ENCODE measurements at regions not wholly inside any gene's neighbourhood (a gene's known extent, or its start where the extent isn't known, plus 50 kb on each side); places are given as distances from the start of the nearest gene placed in this dataset.
A peak's percentile ranks its signal among the peaks of the same experiment; 100 is the strongest.

- no peak overlapping the region for H2AFZ ChIP-seq
- H3F3A ChIP-seq (ENCODE audit: insufficient read depth): peaks cover 15% of the 10 kb centered on the region
- WGBS, 2 experiments (ENCODE audit: low coverage in 1 of 2, low lambda C conversion rate in 2 of 2, missing lambda C conversion rate in 2 of 2): 86 to 87% methylated on average over 3 of the region's 3 CpGs
- TF ChIP-seq EZH2phosphoT487 (IDR thresholded peaks at IDR 0.05; ENCODE audit: insufficient read depth, low read depth) (no peak), EZH2 (IDR thresholded peaks at IDR 0.05; ENCODE audit: insufficient read depth, poor library complexity, severe bottlenecking) (no peak)
- peaks cover 97% of the 10 kb centered on the region for H3K79me2 ChIP-seq (ENCODE audit: insufficient read depth)
- H3K4me3 ChIP-seq: no peak overlapping the region
- H3K9ac ChIP-seq: no peak overlapping the region
- H3K9me3 ChIP-seq (ENCODE audit: low read depth): no peaks in the 10 kb centered on the region
- H3K4me1 ChIP-seq (ENCODE audit: insufficient read depth): 0 out of 2 replicates have a peak, but pooled peaks cover 10% of the 10 kb centered on the region
- no peak overlapping the region for H3K27ac ChIP-seq
- no peak for DNase-seq
- H3K27me3 ChIP-seq (replicated peaks; ENCODE audit: insufficient read depth): no peaks in the 10 kb centered on the region
- H3K9me2 ChIP-seq (ENCODE audit: insufficient read depth): no peaks in the 10 kb centered on the region; the same call in 1 of the 2 replicates
- no peak overlapping the region for H3K4me2 ChIP-seq (ENCODE audit: unreplicated experiment)
- in situ Hi-C loops (cut with MboI): no loop called here
- H4K20me1 ChIP-seq (ENCODE audit: insufficient read depth): no peaks in the 10 kb centered on the region
- H3K36me3 ChIP-seq (ENCODE audit: low read depth): no peaks in the 10 kb centered on the region
Measured at GRCh38 chr11:33521384-33521783, 179.2 kb downstream of the C11orf91 start.

- no peak for TF ChIP-seq EZH2 (IDR thresholded peaks at IDR 0.05; ENCODE audit: insufficient read depth, poor library complexity, severe bottlenecking)
- no peak for TF ChIP-seq EZH2phosphoT487 (IDR thresholded peaks at IDR 0.05; ENCODE audit: insufficient read depth, low read depth)
- in situ Hi-C loops (cut with MboI): no loop called here
- no peak overlapping the region for H2AFZ ChIP-seq
- H3K4me1 ChIP-seq (ENCODE audit: insufficient read depth): peaks cover 18% of the 10 kb centered on the region; the same call in 1 of the 2 replicates
- no peaks in the 10 kb centered on the region; the same call in 1 of the 2 replicates for H3K9me2 ChIP-seq (ENCODE audit: insufficient read depth)
- 42 to 61% methylated on average over 1 of the region's 1 CpG for WGBS, 2 experiments (ENCODE audit: low coverage in 1 of 2, low lambda C conversion rate in 2 of 2, missing lambda C conversion rate in 2 of 2)
- no peaks in the 10 kb centered on the region for H3K36me3 ChIP-seq (ENCODE audit: low read depth)
- H4K20me1 ChIP-seq (ENCODE audit: insufficient read depth): no peaks in the 10 kb centered on the region
- H3F3A ChIP-seq (ENCODE audit: insufficient read depth): peaks cover 23% of the 10 kb centered on the region
- H3K9me3 ChIP-seq (ENCODE audit: low read depth): no peaks in the 10 kb centered on the region
- no peak overlapping the region for H3K9ac ChIP-seq
- H3K4me2 ChIP-seq (ENCODE audit: unreplicated experiment): no peak overlapping the region
- H3K27me3 ChIP-seq (replicated peaks; ENCODE audit: insufficient read depth): no peaks in the 10 kb centered on the region
- no peak for DNase-seq
- peaks cover 87% of the 10 kb centered on the region for H3K79me2 ChIP-seq (ENCODE audit: insufficient read depth)
- H3K27ac ChIP-seq: no peak overlapping the region
- H3K4me3 ChIP-seq: no peak overlapping the region
Measured at GRCh38 chr11:33520112-33520511, 180.5 kb downstream of the C11orf91 start.

GRCh38 chr11:33515347-33515746 lies 185.3 kb downstream of the C11orf91 start:
- Histone ChIP-seq H3K36me3 (ENCODE audit: low read depth) (no peaks in the 10 kb centered on the region), H2AFZ (no peak overlapping the region), H3F3A (ENCODE audit: insufficient read depth) (peaks cover 25% of the 10 kb centered on the region), H3K27ac (peak overlapping the region; percentile 94), H3K9me3 (ENCODE audit: low read depth) (no peaks in the 10 kb centered on the region), H3K27me3 (replicated peaks; ENCODE audit: insufficient read depth) (no peaks in the 10 kb centered on the region), H3K4me3 (no peak overlapping the region), H3K4me2 (ENCODE audit: unreplicated experiment) (peak overlapping the region; percentile 27), H4K20me1 (ENCODE audit: insufficient read depth) (no peaks in the 10 kb centered on the region), H3K9me2 (ENCODE audit: insufficient read depth) (no peaks in the 10 kb centered on the region), H3K79me2 (ENCODE audit: insufficient read depth) (peaks cover 88% of the 10 kb centered on the region), H3K4me1 (ENCODE audit: insufficient read depth) (peaks cover 8% of the 10 kb centered on the region; the same call in 1 of the 2 replicates), H3K9ac (peak overlapping the region; percentile 70)
- peak; percentile 91 for DNase-seq
- in situ Hi-C loops (cut with MboI): no loop called here
- TF ChIP-seq EZH2phosphoT487 (IDR thresholded peaks at IDR 0.05; ENCODE audit: insufficient read depth, low read depth) (no peak), EZH2 (IDR thresholded peaks at IDR 0.05; ENCODE audit: insufficient read depth, poor library complexity, severe bottlenecking) (no peak)
- WGBS, 2 experiments (ENCODE audit: low coverage in 1 of 2, low lambda C conversion rate in 2 of 2, missing lambda C conversion rate in 2 of 2): 22 to 27% methylated on average over 5 of the region's 5 CpGs

- TF ChIP-seq EZH2phosphoT487 (IDR thresholded peaks at IDR 0.05; ENCODE audit: insufficient read depth, low read depth) (no peak), EZH2 (IDR thresholded peaks at IDR 0.05; ENCODE audit: insufficient read depth, poor library complexity, severe bottlenecking) (no peak)
- Histone ChIP-seq H3K9me2 (ENCODE audit: insufficient read depth) (no peaks in the 10 kb centered on the region), H2AFZ (no peak overlapping the region), H3K27me3 (replicated peaks; ENCODE audit: insufficient read depth) (no peaks in the 10 kb centered on the region), H3K4me1 (ENCODE audit: insufficient read depth) (peaks cover 8% of the 10 kb centered on the region; the same call in 1 of the 2 replicates), H3K4me2 (ENCODE audit: unreplicated experiment) (no peak overlapping the region), H3K79me2 (ENCODE audit: insufficient read depth) (peaks cover 88% of the 10 kb centered on the region), H3K9ac (peak overlapping the region; percentile 2; the same call in 1 of the 2 replicates), H3K27ac (peak overlapping the region; percentile 94), H3F3A (ENCODE audit: insufficient read depth) (peaks cover 25% of the 10 kb centered on the region), H4K20me1 (ENCODE audit: insufficient read depth) (no peaks in the 10 kb centered on the region), H3K4me3 (no peak overlapping the region), H3K9me3 (ENCODE audit: low read depth) (no peaks in the 10 kb centered on the region), H3K36me3 (ENCODE audit: low read depth) (no peaks in the 10 kb centered on the region)
- WGBS, 2 experiments (ENCODE audit: low coverage in 1 of 2, low lambda C conversion rate in 2 of 2, missing lambda C conversion rate in 2 of 2): 31 to 32% methylated on average over 6 of the region's 6 CpGs
- in situ Hi-C loops (cut with MboI): no loop called here
- peak; percentile 22 for DNase-seq
Measured at GRCh38 chr11:33514079-33514925, 186.3 kb downstream of the C11orf91 start.

Data from GM23248 (cell line).